ENCODE measurements at regions not wholly inside any gene's neighbourhood (a gene's known extent, or its start where the extent isn't known, plus 50 kb on each side); places are given as distances from the start of the nearest gene placed in this dataset.

DNA sequence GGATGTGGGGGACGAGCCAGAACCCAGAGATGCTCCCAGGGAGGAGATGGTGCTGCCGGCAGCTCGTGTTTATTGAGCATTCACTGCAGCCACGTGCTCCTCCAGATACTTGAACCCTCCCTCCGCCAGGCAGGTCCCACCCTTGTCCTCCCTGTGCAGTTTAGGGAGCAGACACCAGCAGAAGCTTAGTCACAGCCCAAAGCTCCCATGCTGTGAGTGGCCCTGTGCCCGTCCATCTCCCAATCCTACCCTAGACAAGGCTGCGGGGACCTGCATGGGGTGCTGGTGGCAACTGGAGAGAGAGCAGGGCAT is 176.5 kb upstream of the COPS8 start:
- TF ChIP-seq, protein P1, sequence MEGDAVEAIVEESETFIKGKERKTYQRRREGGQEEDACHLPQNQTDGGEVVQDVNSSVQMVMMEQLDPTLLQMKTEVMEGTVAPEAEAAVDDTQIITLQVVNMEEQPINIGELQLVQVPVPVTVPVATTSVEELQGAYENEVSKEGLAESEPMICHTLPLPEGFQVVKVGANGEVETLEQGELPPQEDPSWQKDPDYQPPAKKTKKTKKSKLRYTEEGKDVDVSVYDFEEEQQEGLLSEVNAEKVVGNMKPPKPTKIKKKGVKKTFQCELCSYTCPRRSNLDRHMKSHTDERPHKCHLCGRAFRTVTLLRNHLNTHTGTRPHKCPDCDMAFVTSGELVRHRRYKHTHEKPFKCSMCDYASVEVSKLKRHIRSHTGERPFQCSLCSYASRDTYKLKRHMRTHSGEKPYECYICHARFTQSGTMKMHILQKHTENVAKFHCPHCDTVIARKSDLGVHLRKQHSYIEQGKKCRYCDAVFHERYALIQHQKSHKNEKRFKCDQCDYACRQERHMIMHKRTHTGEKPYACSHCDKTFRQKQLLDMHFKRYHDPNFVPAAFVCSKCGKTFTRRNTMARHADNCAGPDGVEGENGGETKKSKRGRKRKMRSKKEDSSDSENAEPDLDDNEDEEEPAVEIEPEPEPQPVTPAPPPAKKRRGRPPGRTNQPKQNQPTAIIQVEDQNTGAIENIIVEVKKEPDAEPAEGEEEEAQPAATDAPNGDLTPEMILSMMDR (IDR thresholded peaks at IDR 0.05; ENCODE audit: low read depth, low read length) = no peak
- H3K4me3 ChIP-seq (ENCODE audit: low read depth, low read length) = no peak overlapping the region
- no peak for DNase-seq (ENCODE audit: low read depth, low spot score)
- in situ Hi-C loops (cut with HindIII; ENCODE audit: low sequenced_read_pairs) = no loop called here

DNA sequence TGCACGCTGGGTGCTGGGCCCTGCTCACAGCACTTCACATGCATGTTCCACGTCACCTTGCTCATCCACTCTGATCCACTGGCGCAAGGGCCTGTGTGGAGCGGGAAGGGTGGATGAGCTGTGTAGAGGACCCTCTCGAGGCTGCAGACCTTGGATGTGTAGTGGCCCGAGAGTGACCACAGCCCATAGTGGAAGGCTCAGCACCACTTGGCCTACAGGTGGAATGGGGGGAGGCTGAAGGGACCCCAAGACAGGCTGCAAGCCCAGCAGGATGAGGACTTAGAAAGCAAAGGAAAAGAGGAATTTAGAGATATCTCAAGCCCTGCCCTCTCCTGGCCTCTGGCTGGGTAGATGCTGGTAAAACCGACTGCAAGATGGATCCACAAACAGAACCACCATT is 175.9 kb upstream of the COPS8 start:
- no peak for DNase-seq (ENCODE audit: low read depth, low spot score)
- TF ChIP-seq, protein P1 (IDR thresholded peaks at IDR 0.05; ENCODE audit: low read depth, low read length) = no peak
- in situ Hi-C loops (cut with HindIII; ENCODE audit: low sequenced_read_pairs) = no loop called here
- no peak overlapping the region for H3K4me3 ChIP-seq (ENCODE audit: low read depth, low read length)

- DNase-seq (ENCODE audit: low read depth, low spot score) = no peak
- TF ChIP-seq, protein P1 (IDR thresholded peaks at IDR 0.05; ENCODE audit: low read depth, low read length) = no peak
- no peak overlapping the region for H3K4me3 ChIP-seq (ENCODE audit: low read depth, low read length)
- in situ Hi-C loops (cut with HindIII; ENCODE audit: low sequenced_read_pairs) = no loop called here
These were observed 174.8 kb upstream of the COPS8 start for GRCh38 chr2:236910781-236911495.

DNA sequence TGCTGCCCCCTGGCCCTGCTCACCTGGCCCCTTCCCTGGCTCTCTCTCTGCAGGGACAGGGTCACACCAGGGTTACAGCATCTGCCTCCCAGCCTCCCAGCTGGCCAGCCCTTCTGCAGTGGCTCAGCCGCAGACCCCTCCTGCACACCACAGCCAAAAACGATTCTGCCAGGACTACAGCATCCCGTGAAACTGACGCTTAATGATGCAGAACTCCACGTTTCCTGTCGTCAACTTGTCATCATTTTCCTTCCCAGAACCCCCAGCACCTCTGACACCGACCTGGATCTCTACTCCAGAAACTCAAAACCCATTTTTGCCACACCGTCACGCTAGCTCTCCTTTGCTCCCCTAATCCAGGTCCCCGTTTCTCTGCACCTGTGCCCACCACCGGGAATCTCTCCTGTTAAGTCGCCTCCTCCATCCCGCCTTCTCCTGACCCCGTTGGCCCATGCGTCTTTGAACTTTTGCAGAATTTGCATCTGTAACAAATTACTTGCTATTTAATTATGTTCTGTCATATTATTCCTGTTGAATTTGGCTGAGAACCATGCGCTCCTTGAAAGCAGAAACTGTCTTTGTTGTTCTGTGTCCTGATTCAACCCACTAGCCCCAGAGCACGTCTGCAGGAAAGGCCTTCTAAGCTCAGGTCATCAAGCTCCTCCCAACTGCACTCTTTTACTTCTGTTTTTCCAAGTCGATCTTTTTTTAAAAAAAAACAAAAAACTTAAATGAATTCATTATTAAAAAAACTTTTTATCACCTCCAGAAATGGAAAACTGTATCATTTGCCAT is 173.2 kb upstream of the COPS8 start:
- TF ChIP-seq, protein P1 (IDR thresholded peaks at IDR 0.05; ENCODE audit: low read depth, low read length) = no peak
- no peak overlapping the region for H3K4me3 ChIP-seq (ENCODE audit: low read depth, low read length)
- DNase-seq (ENCODE audit: low read depth, low spot score) = no peak
- in situ Hi-C loops (cut with HindIII; ENCODE audit: low sequenced_read_pairs) = no loop called here

GRCh38 chr2:236915186-236915585 is 170.5 kb upstream of the COPS8 start:
- no peak for DNase-seq (ENCODE audit: low read depth, low spot score)
- in situ Hi-C loops (cut with HindIII; ENCODE audit: low sequenced_read_pairs) = no loop called here
- TF ChIP-seq, protein P1 (IDR thresholded peaks at IDR 0.05; ENCODE audit: low read depth, low read length) = no peak
- H3K4me3 ChIP-seq (ENCODE audit: low read depth, low read length) = no peak overlapping the region

DNA sequence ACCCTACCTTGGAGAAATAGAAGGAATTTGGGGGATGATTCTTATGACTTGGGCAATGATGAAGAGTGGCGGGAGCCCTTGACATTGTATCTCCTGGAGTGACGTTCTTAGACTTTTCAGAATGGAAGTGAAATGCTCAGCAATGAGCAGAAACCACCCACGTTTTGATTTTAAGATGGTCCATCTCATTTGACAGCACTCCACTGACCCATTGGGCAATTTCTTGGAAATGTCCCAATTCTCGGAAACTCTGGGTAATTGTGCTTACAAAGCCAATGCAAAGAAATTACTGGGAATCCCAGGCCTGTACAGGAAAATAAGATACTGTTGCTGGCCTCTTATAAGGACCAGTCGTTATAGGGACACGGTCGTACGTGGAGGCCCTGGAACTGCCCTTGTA is 170.0 kb upstream of the COPS8 start:
- DNase-seq (ENCODE audit: low read depth, low spot score) = no peak
- in situ Hi-C loops (cut with HindIII; ENCODE audit: low sequenced_read_pairs) = no loop called here
- TF ChIP-seq, protein P1 (IDR thresholded peaks at IDR 0.05; ENCODE audit: low read depth, low read length) = no peak
- H3K4me3 ChIP-seq (ENCODE audit: low read depth, low read length) = no peak overlapping the region

Data from astrocyte of the spinal cord (primary cell).